ENCODE measurements at regions not wholly inside any gene's neighbourhood (a gene's known extent, or its start where the extent isn't known, plus 50 kb on each side); places are given as distances from the start of the nearest gene placed in this dataset.

DNA sequence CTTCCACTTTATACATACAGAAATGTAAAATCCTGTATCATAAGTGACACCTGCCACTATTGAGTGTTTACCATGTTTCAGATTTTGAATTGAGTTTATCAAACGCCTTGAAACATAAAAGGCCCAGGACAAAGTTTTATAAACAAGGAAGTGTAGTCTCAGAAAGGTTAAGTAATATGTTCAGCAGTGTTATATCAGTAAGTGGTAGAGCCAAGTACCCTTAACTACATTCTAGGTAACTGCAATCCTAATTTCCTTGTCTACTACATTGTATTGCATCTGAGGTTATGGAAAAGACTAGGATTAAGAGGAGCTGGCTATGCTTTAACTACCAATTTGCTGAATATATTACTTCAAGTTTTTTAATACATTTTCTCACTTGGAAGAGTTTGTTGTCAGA lies 641.6 kb downstream of the LRRC70 start:
- intact Hi-C loops (cut with micrococcal nuclease) (no loop called here), in situ Hi-C loops (cut with MboI) (no loop called here)
- H3K27ac ChIP-seq (ENCODE audit: extremely low read depth, low read depth, low read length): no peak overlapping the region
- H3K9me3 ChIP-seq (replicated peaks; ENCODE audit: control insufficient read depth, insufficient read depth, low read depth, low read length): no peaks in the 10 kb centered on the region
- no peaks in the 10 kb centered on the region for H4K20me1 ChIP-seq (replicated peaks; ENCODE audit: control insufficient read depth, insufficient read depth, low read length)
- no peaks in the 10 kb centered on the region; the same call in 2 of the 3 replicates for H3K36me3 ChIP-seq (ENCODE audit: control insufficient read depth, insufficient read depth, low read length)
- no peaks in the 10 kb centered on the region for H3K9me1 ChIP-seq (ENCODE audit: control insufficient read depth, insufficient read depth, low read length)
- WGBS (ENCODE audit: insufficient coverage, low coverage, missing lambda C conversion rate): 0% methylated on average over 1 of the region's 1 CpG
- H3K4me3 ChIP-seq: no peak overlapping the region
- no peaks in the 10 kb centered on the region for H3K27me3 ChIP-seq (ENCODE audit: control insufficient read depth in 2 of 2, insufficient read depth in 2 of 2, low read length in 2 of 2)
- BruUV-seq (replicated peaks): no TSS peak
- H2AFZ ChIP-seq (ENCODE audit: low read depth, low read length): no peak overlapping the region
- no peaks in the 10 kb centered on the region for H3K4me1 ChIP-seq (replicated peaks in 1 of 2; ENCODE audit: control insufficient read depth in 2 of 2, insufficient read depth in 2 of 2, low read length in 2 of 2)
- no peak for FAIRE-seq
- no peaks in the 10 kb centered on the region for H3K79me2 ChIP-seq (ENCODE audit: control insufficient read depth, insufficient read depth, low read length)
- no peak for ATAC-seq
- no peak for TF ChIP-seq RBM22 (IDR thresholded peaks at IDR 0.05; ENCODE audit: low read depth, low read length, poor library complexity, severe bottlenecking)
- ChIA-PET CTCF (ENCODE audit: low intra/inter-chr PET ratio) (no interaction called here), POLR2A (no interaction called here)
- DNase-seq (ENCODE audit: extremely low read depth in 1 of 4, low spot score in 3 of 4): no peak
- H3K4me2 ChIP-seq (ENCODE audit: insufficient read depth, low read length): no peak overlapping the region
- no peak overlapping the region for H3K9ac ChIP-seq (ENCODE audit: insufficient read depth in 1 of 2, low read depth in 2 of 2, low read length in 2 of 2)

DNA sequence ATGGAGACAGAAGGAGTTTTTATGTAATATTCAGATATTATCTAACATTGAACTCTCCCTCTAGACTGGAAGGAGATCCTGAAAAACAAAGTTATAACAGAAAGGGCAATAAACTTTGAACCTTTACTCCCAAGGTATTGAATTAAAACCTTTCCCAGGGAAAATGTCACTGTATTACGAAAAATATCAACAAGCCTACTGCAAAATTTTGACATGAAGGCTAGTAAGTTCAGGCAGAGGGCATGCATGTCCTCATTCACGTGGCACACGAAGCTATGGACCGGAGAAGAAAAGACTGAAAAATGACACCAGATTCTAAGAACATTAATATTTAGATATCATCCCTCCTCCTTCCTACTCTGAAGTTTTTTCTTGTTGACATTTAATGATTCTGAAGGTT lies 638.8 kb downstream of the LRRC70 start:
- in situ Hi-C loops (cut with MboI): no loop called here

More for the DNA sequence above, 638.8 kb downstream of the LRRC70 start:
- no peak overlapping the region for H3K27ac ChIP-seq (ENCODE audit: extremely low read depth, low read depth, low read length)
- H3K36me3 ChIP-seq (ENCODE audit: control insufficient read depth, insufficient read depth, low read length): no peaks in the 10 kb centered on the region
- ChIA-PET POLR2A (interaction anchor here (1.5 kb wide), 1 partner anchor 15 kb away, joined by 4 read pairs; no protein-coding TSS in a partner anchor), CTCF (ENCODE audit: low intra/inter-chr PET ratio) (no interaction called here)
- no peak overlapping the region for H2AFZ ChIP-seq (ENCODE audit: low read depth, low read length)
- H3K27me3 ChIP-seq (ENCODE audit: control insufficient read depth in 2 of 2, insufficient read depth in 2 of 2, low read length in 2 of 2): no peaks in the 10 kb centered on the region
- intact Hi-C loops (cut with micrococcal nuclease): no loop called here
- no peaks in the 10 kb centered on the region for H3K79me2 ChIP-seq (ENCODE audit: control insufficient read depth, insufficient read depth, low read length)
- no peaks in the 10 kb centered on the region; the same call in 1 of the 2 replicates for H3K9me3 ChIP-seq (replicated peaks; ENCODE audit: control insufficient read depth, insufficient read depth, low read depth, low read length)
- no peaks in the 10 kb centered on the region for H3K4me1 ChIP-seq (replicated peaks in 1 of 2; ENCODE audit: control insufficient read depth in 2 of 2, insufficient read depth in 2 of 2, low read length in 2 of 2)
- no peak overlapping the region for H3K4me3 ChIP-seq
- no peak for FAIRE-seq
- TF ChIP-seq CEBPB (tag; IDR thresholded peaks at IDR 0.05) (no peak), RBM14 (IDR thresholded peaks at IDR 0.05; ENCODE audit: borderline replicate concordance, insufficient read depth, low read depth, low read length) (no peak), ZNF282 (CRISPR knock-in tag; IDR thresholded peaks at IDR 0.05) (no peak), RAD51 (IDR thresholded peaks at IDR 0.05; ENCODE audit: borderline replicate concordance, low read depth) (no peak), NCOA2 (IDR thresholded peaks at IDR 0.05; ENCODE audit: partially characterized antibody in 2 of 2) (no peak), IFI16 (CRISPR knock-in tag; IDR thresholded peaks at IDR 0.05) (no peak), RBM15 (IDR thresholded peaks at IDR 0.05; ENCODE audit: insufficient read depth, low read length) (no peak), KHSRP (IDR thresholded peaks at IDR 0.05) (no peak), KDM5B (IDR thresholded peaks at IDR 0.05; ENCODE audit: insufficient replicate concordance, low read depth, low read length) (no peak), CBX2 (IDR thresholded peaks at IDR 0.05; ENCODE audit: insufficient read depth, low read length, poor library complexity, severe bottlenecking) (no peak)
- TF ChIP-seq, protein P1, sequence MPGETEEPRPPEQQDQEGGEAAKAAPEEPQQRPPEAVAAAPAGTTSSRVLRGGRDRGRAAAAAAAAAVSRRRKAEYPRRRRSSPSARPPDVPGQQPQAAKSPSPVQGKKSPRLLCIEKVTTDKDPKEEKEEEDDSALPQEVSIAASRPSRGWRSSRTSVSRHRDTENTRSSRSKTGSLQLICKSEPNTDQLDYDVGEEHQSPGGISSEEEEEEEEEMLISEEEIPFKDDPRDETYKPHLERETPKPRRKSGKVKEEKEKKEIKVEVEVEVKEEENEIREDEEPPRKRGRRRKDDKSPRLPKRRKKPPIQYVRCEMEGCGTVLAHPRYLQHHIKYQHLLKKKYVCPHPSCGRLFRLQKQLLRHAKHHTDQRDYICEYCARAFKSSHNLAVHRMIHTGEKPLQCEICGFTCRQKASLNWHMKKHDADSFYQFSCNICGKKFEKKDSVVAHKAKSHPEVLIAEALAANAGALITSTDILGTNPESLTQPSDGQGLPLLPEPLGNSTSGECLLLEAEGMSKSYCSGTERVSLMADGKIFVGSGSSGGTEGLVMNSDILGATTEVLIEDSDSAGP (CRISPR knock-in tag; IDR thresholded peaks at IDR 0.05): no peak
- TF ChIP-seq, protein P2, sequence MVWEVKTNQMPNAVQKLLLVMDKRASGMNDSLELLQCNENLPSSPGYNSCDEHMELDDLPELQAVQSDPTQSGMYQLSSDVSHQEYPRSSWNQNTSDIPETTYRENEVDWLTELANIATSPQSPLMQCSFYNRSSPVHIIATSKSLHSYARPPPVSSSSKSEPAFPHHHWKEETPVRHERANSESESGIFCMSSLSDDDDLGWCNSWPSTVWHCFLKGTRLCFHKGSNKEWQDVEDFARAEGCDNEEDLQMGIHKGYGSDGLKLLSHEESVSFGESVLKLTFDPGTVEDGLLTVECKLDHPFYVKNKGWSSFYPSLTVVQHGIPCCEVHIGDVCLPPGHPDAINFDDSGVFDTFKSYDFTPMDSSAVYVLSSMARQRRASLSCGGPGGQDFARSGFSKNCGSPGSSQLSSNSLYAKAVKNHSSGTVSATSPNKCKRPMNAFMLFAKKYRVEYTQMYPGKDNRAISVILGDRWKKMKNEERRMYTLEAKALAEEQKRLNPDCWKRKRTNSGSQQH (CRISPR knock-in tag; IDR thresholded peaks at IDR 0.05): no peak
- no peak overlapping the region for H3K9ac ChIP-seq (ENCODE audit: insufficient read depth in 1 of 2, low read depth in 2 of 2, low read length in 2 of 2)
- no peak overlapping the region for H3K4me2 ChIP-seq (ENCODE audit: insufficient read depth, low read length)
- no peak for ATAC-seq
- no peaks in the 10 kb centered on the region for H4K20me1 ChIP-seq (replicated peaks; ENCODE audit: control insufficient read depth, insufficient read depth, low read length)
- H3K9me1 ChIP-seq (ENCODE audit: control insufficient read depth, insufficient read depth, low read length): no peaks in the 10 kb centered on the region
- WGBS (ENCODE audit: insufficient coverage, low coverage, missing lambda C conversion rate): 0% methylated on average over 4 of the region's 4 CpGs
- DNase-seq (ENCODE audit: extremely low read depth in 1 of 4, low spot score in 3 of 4): no peak
- no TSS peak for BruUV-seq (replicated peaks)

All from K562 (cell line).